ENCODE measurements at regions not wholly inside any gene's neighbourhood (a gene's known extent, or its start where the extent isn't known, plus 50 kb on each side); places are given as distances from the start of the nearest gene placed in this dataset.

DNA sequence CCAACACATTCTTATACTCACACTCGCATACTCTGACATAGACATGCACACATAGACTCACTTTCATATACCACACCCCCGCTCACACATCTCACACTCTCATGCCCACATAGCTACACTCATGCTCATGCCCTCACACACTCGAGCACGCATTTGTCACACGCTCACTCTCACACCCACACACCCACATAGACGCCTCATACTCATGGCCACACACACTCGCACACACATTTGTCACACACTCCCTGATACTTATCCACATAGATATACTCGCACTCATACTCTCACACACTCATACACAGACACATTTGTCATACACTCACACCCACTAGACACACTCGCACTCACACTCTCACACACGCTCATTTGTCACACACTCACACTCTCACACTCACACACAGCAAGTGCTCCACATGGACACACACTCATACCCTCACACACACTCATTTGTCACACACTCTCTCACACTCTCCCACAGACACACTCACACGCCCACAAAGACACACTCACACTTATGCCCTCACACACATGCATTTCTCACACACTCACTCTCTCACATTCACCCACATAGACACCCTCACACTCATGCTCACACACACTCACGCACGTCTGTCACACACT, 50.9 kb downstream of the TNP1 start:
- TF ChIP-seq, protein P1, sequence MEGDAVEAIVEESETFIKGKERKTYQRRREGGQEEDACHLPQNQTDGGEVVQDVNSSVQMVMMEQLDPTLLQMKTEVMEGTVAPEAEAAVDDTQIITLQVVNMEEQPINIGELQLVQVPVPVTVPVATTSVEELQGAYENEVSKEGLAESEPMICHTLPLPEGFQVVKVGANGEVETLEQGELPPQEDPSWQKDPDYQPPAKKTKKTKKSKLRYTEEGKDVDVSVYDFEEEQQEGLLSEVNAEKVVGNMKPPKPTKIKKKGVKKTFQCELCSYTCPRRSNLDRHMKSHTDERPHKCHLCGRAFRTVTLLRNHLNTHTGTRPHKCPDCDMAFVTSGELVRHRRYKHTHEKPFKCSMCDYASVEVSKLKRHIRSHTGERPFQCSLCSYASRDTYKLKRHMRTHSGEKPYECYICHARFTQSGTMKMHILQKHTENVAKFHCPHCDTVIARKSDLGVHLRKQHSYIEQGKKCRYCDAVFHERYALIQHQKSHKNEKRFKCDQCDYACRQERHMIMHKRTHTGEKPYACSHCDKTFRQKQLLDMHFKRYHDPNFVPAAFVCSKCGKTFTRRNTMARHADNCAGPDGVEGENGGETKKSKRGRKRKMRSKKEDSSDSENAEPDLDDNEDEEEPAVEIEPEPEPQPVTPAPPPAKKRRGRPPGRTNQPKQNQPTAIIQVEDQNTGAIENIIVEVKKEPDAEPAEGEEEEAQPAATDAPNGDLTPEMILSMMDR (IDR thresholded peaks at IDR 0.05; ENCODE audit: insufficient read depth, low read length), result no peak
- TF ChIP-seq POLR2AphosphoS5 (IDR thresholded peaks at IDR 0.05; ENCODE audit: low read depth) (no peak), SPI1 (IDR thresholded peaks at IDR 0.05; ENCODE audit: borderline replicate concordance, low read depth) (no peak)

Data from HL-60 (cell line).